DND-41 (cell line): ENCODE measurements at regions not wholly inside any gene's neighbourhood (a gene's known extent, or its start where the extent isn't known, plus 50 kb on each side); places are given as distances from the start of the nearest gene placed in this dataset.
"Not testable (repeated sequence)": the region's sequence is repeated elsewhere in the genome, so short reads cannot be mapped to it uniquely, and the experiment has no call there.

ENCODE experiments used
- EZH2 ChIP-seq: IDR thresholded peaks from 3 replicates; pipeline ENCODE4 v1.6.1; 2012; ENCODE audit warnings: borderline replicate concordance, low read depth, mild to moderate bottlenecking, moderate library complexity, low read length, inconsistent platforms; ENCODE audit not compliant: severe bottlenecking
- TF ChIP-seq, protein P1 (sequence below): IDR thresholded peaks from 2 replicates; pipeline ENCODE4 v1.5.1; 2012; ENCODE audit warnings: borderline replicate concordance, low read length, moderate library complexity, mild to moderate bottlenecking; ENCODE audit not compliant: poor library complexity, severe bottlenecking; ENCODE audit errors: extremely low read depth

- TF ChIP-seq, protein P1, sequence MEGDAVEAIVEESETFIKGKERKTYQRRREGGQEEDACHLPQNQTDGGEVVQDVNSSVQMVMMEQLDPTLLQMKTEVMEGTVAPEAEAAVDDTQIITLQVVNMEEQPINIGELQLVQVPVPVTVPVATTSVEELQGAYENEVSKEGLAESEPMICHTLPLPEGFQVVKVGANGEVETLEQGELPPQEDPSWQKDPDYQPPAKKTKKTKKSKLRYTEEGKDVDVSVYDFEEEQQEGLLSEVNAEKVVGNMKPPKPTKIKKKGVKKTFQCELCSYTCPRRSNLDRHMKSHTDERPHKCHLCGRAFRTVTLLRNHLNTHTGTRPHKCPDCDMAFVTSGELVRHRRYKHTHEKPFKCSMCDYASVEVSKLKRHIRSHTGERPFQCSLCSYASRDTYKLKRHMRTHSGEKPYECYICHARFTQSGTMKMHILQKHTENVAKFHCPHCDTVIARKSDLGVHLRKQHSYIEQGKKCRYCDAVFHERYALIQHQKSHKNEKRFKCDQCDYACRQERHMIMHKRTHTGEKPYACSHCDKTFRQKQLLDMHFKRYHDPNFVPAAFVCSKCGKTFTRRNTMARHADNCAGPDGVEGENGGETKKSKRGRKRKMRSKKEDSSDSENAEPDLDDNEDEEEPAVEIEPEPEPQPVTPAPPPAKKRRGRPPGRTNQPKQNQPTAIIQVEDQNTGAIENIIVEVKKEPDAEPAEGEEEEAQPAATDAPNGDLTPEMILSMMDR, result not testable (repeated sequence)
- TF ChIP-seq EZH2, result not testable (repeated sequence)
Observed at GRCh38 chrX:101738411-101738810, 78.8 kb upstream of the ARMCX2 start.
